ENCODE measurements at regions not wholly inside any gene's neighbourhood (a gene's known extent, or its start where the extent isn't known, plus 50 kb on each side); places are given as distances from the start of the nearest gene placed in this dataset.

- Histone ChIP-seq H3K79me2 (ENCODE audit: insufficient read depth, low read length) (no peaks in the 10 kb centered on the region), H3K56ac (ENCODE audit: insufficient read length, low read depth, low read length) (no peak overlapping the region), H4K8ac (replicated peaks; ENCODE audit: insufficient read length, low read depth, low read length) (no peak overlapping the region), H3K27ac (ENCODE audit: insufficient read length, low read depth, low read length) (no peak overlapping the region), H2AFZ (ENCODE audit: low read length) (no peak overlapping the region), H3K79me1 (ENCODE audit: insufficient read depth, low read depth, low read length, poor library complexity, severe bottlenecking) (no peaks in the 10 kb centered on the region), H3K4me2 (ENCODE audit: insufficient read depth, insufficient read length, low read length) (no peak overlapping the region), H3K9me3 (ENCODE audit: control insufficient read depth, low read depth, low read length) (no peaks in the 10 kb centered on the region), H3K4me1 (ENCODE audit: insufficient read depth, low read length) (peaks cover 4% of the 10 kb centered on the region; the same call in 1 of the 2 replicates), H3K27me3 (ENCODE audit: insufficient read depth, low read length) (no peaks in the 10 kb centered on the region), H2BK12ac (ENCODE audit: insufficient read length, low read depth, low read length) (no peak overlapping the region), H3K23ac (ENCODE audit: insufficient read length, low read depth, low read length) (no peak overlapping the region), H2AK5ac (ENCODE audit: insufficient read length, low read length) (no peak overlapping the region), H4K91ac (ENCODE audit: insufficient read length, low read depth, low read length) (no peak overlapping the region), H2BK5ac (ENCODE audit: insufficient read length, low read length) (no peak overlapping the region), H3K4ac (ENCODE audit: low read depth, low read length) (no peak overlapping the region), H2BK15ac (ENCODE audit: low read depth, low read length) (no peak overlapping the region), H2BK20ac (ENCODE audit: low read depth, low read length, poor library complexity, severe bottlenecking) (no peak overlapping the region), H4K5ac (ENCODE audit: insufficient read length, low read depth, low read length) (no peak overlapping the region), H3K14ac (ENCODE audit: insufficient read depth, low read length) (no peak overlapping the region), H4K20me1 (ENCODE audit: control insufficient read depth, insufficient read depth, insufficient read length) (no peaks in the 10 kb centered on the region), H3K9ac (ENCODE audit: extremely low read depth, insufficient read length, low read length) (no peak overlapping the region), H3T11ph (ENCODE audit: low read length) (no peak overlapping the region), H3K18ac (ENCODE audit: insufficient read length, low read depth, low read length) (no peak overlapping the region), H3K23me2 (ENCODE audit: insufficient read length, low read depth, low read length, poor library complexity, severe bottlenecking) (no peaks in the 10 kb centered on the region), H2BK120ac (ENCODE audit: low read depth, low read length, poor library complexity, severe bottlenecking) (no peak overlapping the region)
- Mint-ChIP-seq H3K27me3 (ENCODE audit: low read depth) (no peaks in the 10 kb centered on the region), H3K36me3 (ENCODE audit: insufficient read depth in 1 of 3, low read depth in 3 of 3) (no peaks in the 10 kb centered on the region), H3K4me3 (no peak overlapping the region), H3K9me3 (no peaks in the 10 kb centered on the region), H3K27ac (no peak overlapping the region), H3K4me1 (peaks cover 0 to 9% of the 10 kb centered on the region in 2 experiments; a peak in 2 of 4 replicates)
- TF ChIP-seq CTCF (conservative IDR thresholded peaks at IDR 0.05): no peak
- DNase-seq: no peak
- no CpG with 5 or more reads among the region's 3 CpGs for WGBS (ENCODE audit: extremely low coverage, insufficient read length, low lambda C conversion rate)
Measured at GRCh38 chr18:60872434-60872833, 460.8 kb upstream of the CDH20 start.
